ENCODE measurements at regions not wholly inside any gene's neighbourhood (a gene's known extent, or its start where the extent isn't known, plus 50 kb on each side); places are given as distances from the start of the nearest gene placed in this dataset.

GRCh38 chr7:130829415-130829814 is 95.4 kb upstream of the KLF14 start:
- no peak overlapping the region for H3K27ac ChIP-seq (ENCODE audit: low read length in 2 of 2)
- peaks cover 0 to 3% (median 0%) of the 10 kb centered on the region in 4 experiments for H3K27me3 ChIP-seq (replicated peaks in 1 of 4; ENCODE audit: control extremely low read depth in 1 of 4, control insufficient read depth in 3 of 4, insufficient read depth in 4 of 4, low read length in 3 of 4)
- no peaks in the 10 kb centered on the region for H3K36me3 ChIP-seq (replicated peaks in 1 of 2; ENCODE audit: control extremely low read depth in 1 of 2, control insufficient read depth in 1 of 2, extremely low read depth in 1 of 2, insufficient read depth in 2 of 2, low read length in 1 of 2)
- DNase-seq (no peak), ATAC-seq (ENCODE audit: low read depth) (no peak)
- no peaks in the 10 kb centered on the region for H3K4me1 ChIP-seq (ENCODE audit: control insufficient read depth in 2 of 2, insufficient read depth in 2 of 2, low read length in 2 of 2)
- 81% methylated on average over 2 of the region's 2 CpGs for WGBS (ENCODE audit: insufficient coverage)
- no peaks in the 10 kb centered on the region for H3K27me3 Mint-ChIP-seq
- no peak overlapping the region for H3K4me2 ChIP-seq (replicated peaks; ENCODE audit: low read depth, low read length, poor library complexity, severe bottlenecking)
- H3K27ac Mint-ChIP-seq, result no peak overlapping the region
- no peak overlapping the region for H3K4me3 ChIP-seq (ENCODE audit: control extremely low read depth in 1 of 5, extremely low read depth in 1 of 5, insufficient read depth in 1 of 5, low read depth in 2 of 5, low read length in 4 of 5)
- H2AFZ ChIP-seq (ENCODE audit: insufficient read depth, low read depth, low read length, poor library complexity, severe bottlenecking), result no peak overlapping the region
- intact Hi-C loops (cut with micrococcal nuclease), result no loop called here
- POLR2A ChIA-PET, result interaction anchor here (0.6 kb wide), 1 partner anchor 756 kb away, joined by 11 read pairs; no protein-coding TSS in a partner anchor
- H4K20me1 ChIP-seq (ENCODE audit: control insufficient read depth, insufficient read depth, low read length, poor library complexity, severe bottlenecking), result no peaks in the 10 kb centered on the region
- no peak overlapping the region for H3K4me3 Mint-ChIP-seq
- no peaks in the 10 kb centered on the region for H3K79me2 ChIP-seq (ENCODE audit: control insufficient read depth, insufficient read depth, low read length)
- no peaks in the 10 kb centered on the region for H3K4me1 Mint-ChIP-seq
- no peak overlapping the region for H3K9ac ChIP-seq (ENCODE audit: low read length)
- TF ChIP-seq CTCF (IDR thresholded peaks at IDR 0.05) (no peak), EZH2 (IDR thresholded peaks at IDR 0.05; ENCODE audit: borderline replicate concordance, insufficient read depth, low read depth, low read length, poor library complexity, severe bottlenecking) (no peak)
- peaks cover 11% of the 10 kb centered on the region for H3K9me3 Mint-ChIP-seq (ENCODE audit: insufficient read depth)
- CTCF ChIA-PET, result interaction anchor here (0.9 to 3.6 kb wide), 3 partner anchors 27 to 766 kb away, joined by 3 to 16 read pairs (median 3); no protein-coding TSS in a partner anchor
- H3K9me3 ChIP-seq (ENCODE audit: control extremely low read depth in 1 of 3, control insufficient read depth in 2 of 3, insufficient read depth in 1 of 3, low read length in 2 of 3), result peaks cover 5 to 28% (median 7%) of the 10 kb centered on the region in 3 donors

DNA sequence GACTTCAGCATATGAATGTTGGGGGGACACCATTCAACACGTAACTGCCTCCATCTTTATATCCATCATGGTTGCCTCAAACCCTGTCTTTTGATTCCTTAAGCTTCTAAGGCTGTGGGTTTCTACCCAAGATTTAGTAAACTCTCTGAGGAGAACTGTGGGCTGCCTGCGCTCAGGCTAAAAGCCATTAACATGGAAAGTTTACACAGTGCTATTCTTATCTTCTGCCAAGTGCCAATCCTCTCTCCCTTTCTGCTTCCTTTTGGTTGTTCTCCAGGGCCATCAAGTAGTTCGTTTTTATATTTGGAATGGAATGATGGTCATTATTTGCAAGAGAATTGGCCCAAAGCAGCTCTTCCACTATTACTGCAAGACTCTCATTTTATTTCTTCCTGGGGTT is 97.3 kb upstream of the KLF14 start:
- Mint-ChIP-seq H3K4me3 (no peak overlapping the region), H3K4me1 (no peaks in the 10 kb centered on the region), H3K27ac (no peak overlapping the region), H3K9me3 (ENCODE audit: insufficient read depth) (peaks cover 8% of the 10 kb centered on the region), H3K27me3 (peaks cover 6% of the 10 kb centered on the region)
- H3K4me3 ChIP-seq (ENCODE audit: control extremely low read depth in 1 of 5, extremely low read depth in 1 of 5, insufficient read depth in 1 of 5, low read depth in 2 of 5, low read length in 4 of 5), result no peak overlapping the region
- H3K9me3 ChIP-seq (ENCODE audit: control extremely low read depth in 1 of 3, control insufficient read depth in 2 of 3, insufficient read depth in 1 of 3, low read length in 2 of 3), result peaks cover 2 to 19% (median 7%) of the 10 kb centered on the region in 3 donors
- 100% methylated on average over 1 of the region's 3 CpGs for WGBS (ENCODE audit: insufficient coverage)
- no peak overlapping the region for H2AFZ ChIP-seq (ENCODE audit: insufficient read depth, low read depth, low read length, poor library complexity, severe bottlenecking)
- intact Hi-C loops (cut with micrococcal nuclease), result no loop called here
- no peaks in the 10 kb centered on the region for H3K36me3 ChIP-seq (replicated peaks in 1 of 2; ENCODE audit: control extremely low read depth in 1 of 2, control insufficient read depth in 1 of 2, extremely low read depth in 1 of 2, insufficient read depth in 2 of 2, low read length in 1 of 2)
- peaks cover 0 to 3% (median 0%) of the 10 kb centered on the region in 4 experiments for H3K27me3 ChIP-seq (replicated peaks in 1 of 4; ENCODE audit: control extremely low read depth in 1 of 4, control insufficient read depth in 3 of 4, insufficient read depth in 4 of 4, low read length in 3 of 4)
- DNase-seq, result no peak
- H3K4me1 ChIP-seq (ENCODE audit: control insufficient read depth in 2 of 2, insufficient read depth in 2 of 2, low read length in 2 of 2), result no peaks in the 10 kb centered on the region
- H3K9ac ChIP-seq (ENCODE audit: low read length), result no peak overlapping the region
- ChIA-PET POLR2A (no interaction called here), CTCF (interaction anchor here (1.0 to 3.6 kb wide), 7 partner anchors 9 to 794 kb away, joined by 3 to 24 read pairs (median 5); no protein-coding TSS in a partner anchor)
- H3K4me2 ChIP-seq (replicated peaks; ENCODE audit: low read depth, low read length, poor library complexity, severe bottlenecking), result no peak overlapping the region
- no peak for ATAC-seq (ENCODE audit: low read depth)
- TF ChIP-seq EZH2 (IDR thresholded peaks at IDR 0.05; ENCODE audit: borderline replicate concordance, insufficient read depth, low read depth, low read length, poor library complexity, severe bottlenecking), result no peak
- no peak for TF ChIP-seq CTCF (IDR thresholded peaks at IDR 0.05)
- no peaks in the 10 kb centered on the region for H4K20me1 ChIP-seq (ENCODE audit: control insufficient read depth, insufficient read depth, low read length, poor library complexity, severe bottlenecking)
- no peak overlapping the region for H3K27ac ChIP-seq (ENCODE audit: low read length in 2 of 2)
- H3K79me2 ChIP-seq (ENCODE audit: control insufficient read depth, insufficient read depth, low read length), result no peaks in the 10 kb centered on the region

Measured in B cell (primary cell).